ENCODE measurements at regions not wholly inside any gene's neighbourhood (a gene's known extent, or its start where the extent isn't known, plus 50 kb on each side); places are given as distances from the start of the nearest gene placed in this dataset.
A peak's percentile ranks its signal among the peaks of the same experiment; 100 is the strongest.
"Not testable (repeated sequence)": the region's sequence is repeated elsewhere in the genome, so short reads cannot be mapped to it uniquely, and the experiment has no call there.

DNA sequence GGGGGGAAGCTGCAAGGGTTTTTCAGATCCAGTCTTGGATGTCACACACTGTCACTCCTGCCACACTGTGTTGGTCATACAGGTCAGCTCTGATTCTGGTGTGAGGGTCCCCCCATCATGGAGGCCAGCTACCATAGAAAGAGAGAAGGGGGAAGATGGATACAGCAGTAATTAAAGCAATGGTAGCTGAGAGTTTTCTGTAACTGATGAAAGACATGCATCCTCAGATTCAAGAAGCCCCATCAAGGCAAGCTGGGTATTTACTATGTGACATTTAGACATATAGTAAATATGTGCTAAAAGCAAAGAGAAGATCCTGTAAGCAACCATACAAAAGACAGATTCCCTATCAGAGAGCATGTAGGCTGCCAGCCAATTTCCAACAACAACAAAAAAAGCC is 110.9 kb upstream of the COL5A1 start:
- DNase-seq (ENCODE audit: low spot score) = no peak

DNA sequence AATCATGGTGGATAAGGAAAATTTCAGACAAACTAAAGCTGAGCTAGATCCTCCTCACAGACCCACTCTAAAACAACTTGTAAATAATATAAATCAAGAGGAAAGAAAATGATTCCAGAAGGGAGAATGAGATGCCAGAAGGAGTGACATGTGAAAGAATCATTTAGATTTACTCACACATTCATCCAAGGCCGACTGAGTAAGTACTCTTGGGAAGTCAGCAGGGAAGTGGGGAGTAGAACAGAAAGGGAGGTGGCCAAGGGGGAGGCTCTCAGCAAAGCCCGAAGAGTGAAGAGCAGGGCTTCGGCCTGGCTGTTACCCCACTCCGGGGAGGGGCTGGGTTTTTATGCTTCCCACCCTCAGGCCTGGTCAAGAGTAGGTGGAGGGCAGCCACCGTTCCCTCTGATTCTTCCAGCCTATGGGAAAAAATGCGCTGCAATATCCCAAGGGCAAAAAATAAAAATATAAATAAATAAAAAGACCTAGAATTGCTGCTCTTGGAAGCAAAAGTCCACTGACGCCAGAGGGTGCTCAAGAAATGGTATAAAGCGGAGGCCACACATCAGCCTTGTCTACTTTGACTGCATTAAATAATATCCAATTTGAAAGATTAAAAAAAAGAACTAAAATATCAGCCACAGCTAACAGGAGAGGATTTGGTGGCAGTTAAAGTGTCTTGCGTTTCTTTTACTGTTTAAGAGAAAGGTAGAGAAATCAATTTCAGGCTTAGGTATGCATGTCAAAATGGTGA is 110.2 kb upstream of the COL5A1 start:
- peak; percentile 27 for DNase-seq (ENCODE audit: low spot score)

DNA sequence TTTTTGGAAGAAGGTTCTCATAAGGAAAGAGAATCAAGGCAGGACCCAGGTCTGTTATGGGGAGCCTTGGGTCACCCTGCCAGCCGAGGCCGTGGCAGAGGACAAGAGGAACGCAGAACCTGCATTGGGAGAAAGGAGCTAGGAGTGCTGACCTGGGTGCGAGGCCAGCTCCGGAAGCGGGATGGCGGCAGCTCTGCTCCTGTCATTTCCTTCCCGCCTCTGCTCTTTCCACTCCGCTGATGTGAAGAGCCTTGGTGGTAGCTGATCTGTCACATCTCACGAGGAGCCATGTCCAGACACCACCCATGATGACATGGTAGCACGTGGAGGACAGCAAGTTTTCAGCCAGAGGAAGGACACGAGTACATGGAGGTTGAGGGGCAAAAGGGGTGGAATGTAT is 109.5 kb upstream of the COL5A1 start:
- DNase-seq (ENCODE audit: low spot score) = no peak

DNA sequence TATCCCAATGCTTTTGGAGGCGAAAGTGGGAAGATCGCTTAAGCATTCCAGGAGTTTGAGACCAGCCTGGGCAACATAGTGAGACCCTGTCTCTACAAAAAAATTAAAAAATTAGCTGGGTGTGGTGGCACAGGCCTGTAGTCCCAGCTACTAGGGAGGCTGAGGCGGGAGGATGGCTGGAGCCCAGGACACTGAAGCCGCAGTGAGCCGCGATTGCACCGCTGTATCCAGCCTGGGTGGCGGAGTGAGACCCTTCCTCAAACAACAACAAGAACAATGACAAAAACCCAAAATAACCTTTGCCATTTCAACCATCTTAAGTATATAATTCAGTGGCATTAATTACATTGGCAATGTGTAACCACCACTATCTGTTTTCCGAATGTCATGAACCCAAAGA is 108.9 kb upstream of the COL5A1 start:
- not testable (repeated sequence) for DNase-seq (ENCODE audit: low spot score)

DNA sequence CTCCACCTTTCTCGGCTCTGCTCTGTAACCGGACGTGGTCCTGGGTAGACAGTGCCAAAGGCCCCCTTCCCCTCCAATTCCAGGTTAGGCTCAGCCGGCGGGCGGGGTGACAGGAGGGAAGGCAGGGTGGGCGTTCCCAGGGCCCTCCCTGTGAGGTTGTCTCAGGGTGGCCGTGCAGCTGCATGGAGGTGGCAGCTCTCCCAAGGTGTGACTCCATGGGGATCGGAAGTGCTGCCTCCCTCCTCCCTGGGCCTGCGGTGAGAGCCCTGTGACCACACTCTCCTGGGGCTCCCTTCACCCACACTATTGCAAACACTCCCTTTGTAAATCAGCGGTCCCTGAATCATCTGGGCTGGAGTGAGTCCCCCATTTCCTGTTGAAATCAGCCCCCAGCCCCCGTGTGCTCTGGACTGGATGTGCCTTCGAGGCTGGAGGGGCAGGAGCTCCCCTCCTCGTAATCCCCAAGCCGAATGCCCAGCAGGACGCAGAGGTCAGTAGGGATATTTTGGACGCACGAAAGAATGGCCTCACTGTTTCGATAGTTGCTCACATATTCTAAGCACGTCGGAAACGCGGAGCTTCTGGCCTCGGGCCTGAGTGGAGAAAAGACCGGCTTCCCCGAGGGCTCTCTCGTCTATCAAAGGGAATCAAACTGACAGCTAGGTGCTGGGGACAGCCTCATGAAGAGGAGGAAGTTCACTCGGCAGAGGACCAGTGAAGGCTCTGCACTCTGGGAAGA is 107.6 kb upstream of the COL5A1 start:
- no peak for DNase-seq (ENCODE audit: low spot score)

DNA sequence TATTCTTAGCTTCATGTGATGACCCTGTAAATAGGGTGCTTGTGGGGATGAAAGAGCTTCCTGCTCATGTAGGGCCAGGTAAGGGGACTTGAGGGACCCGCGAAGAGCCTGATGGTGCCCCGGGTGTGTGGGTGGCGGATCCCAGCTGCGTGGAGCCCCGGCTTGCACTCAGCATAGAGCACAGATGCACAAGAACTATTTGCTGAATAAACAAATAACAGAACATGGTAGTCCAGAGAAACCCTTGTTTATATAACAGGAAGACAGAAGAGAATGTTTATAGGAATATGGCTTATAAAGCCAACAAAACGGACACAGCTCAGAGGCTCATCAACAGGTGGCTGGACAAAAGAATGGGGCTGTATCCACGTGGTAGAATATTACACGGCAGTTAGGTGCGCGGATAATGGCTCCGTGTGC is 106.9 kb upstream of the COL5A1 start:
- DNase-seq (ENCODE audit: low spot score) = no peak

DNA sequence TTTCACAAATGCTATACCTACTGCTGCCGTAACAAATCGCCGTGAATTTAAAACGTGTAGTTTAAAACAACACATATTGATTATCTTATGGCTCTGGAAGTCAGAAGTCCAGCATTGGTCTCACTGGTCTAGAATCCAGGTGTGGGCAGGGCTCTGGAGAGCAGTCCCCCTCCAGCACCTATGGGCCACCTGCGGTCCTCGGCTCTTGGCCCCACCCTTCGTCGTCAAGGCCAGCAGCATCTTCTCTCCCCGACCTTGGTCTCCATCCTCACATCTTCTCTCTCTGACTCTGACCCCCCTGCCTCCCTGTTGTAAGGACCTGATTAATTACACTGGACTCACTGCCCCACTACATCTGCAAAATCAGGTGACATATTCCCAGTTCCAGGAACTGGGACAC is 106.4 kb upstream of the COL5A1 start:
- DNase-seq (ENCODE audit: low spot score) = no peak

DNA sequence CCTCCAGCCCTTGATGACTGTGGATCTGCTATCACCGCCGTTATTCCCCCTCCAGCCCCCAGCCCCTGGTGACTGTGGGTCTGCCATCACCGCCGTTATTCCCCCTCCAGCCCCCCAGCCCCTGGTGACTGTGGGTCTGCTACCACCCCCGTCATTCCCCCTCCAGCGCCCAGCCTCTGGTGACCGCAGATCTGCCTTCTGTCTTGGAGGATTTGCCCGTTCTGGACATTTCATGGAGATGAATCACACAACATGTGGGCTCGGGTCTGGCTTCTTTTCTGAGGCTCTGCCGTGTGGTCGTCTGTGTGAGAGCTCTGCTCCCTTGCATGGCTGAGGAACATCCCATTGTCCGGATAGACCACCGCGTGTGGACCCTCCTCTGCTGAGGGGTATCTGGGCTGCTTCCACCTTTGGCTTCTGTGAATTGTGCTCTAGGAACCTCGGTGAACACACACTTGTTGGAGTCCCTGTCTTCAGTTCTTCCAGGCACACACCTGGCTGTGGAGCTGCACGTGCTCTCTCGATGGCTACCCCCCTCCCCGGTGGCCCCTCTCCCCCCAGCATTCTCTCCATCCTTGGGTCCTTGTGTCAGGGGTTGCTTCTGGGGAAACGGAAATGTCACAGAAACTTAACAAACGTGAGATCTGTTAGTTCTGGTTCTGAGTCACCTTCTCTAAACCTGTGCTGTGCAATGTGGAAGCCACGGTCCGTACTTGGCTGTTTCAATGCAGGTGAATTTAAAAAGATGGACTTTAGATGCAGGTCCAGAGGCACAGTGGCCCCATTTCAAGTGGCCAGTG is 105.3 kb upstream of the COL5A1 start:
- peak; percentile 85 for DNase-seq (ENCODE audit: low spot score)

DNA sequence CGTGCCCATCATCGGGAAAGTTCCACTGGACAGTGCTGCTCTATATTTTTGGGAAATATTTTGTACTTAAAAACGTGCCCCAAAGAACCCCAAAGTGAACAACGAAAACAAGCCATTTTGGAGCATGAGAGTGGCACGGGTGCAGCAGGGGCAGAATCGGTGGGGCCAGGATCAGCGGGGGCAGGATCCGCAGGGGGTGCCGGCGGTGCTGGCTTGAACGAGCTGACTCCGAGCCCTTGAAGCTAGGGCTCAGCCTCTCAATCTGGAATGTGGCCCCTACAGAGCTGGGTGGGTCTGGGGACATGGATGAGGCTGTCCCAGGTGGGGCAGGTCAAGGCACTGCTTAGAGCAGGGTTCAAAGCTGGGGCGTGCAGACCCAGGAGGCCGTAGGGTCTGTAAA is 104.7 kb upstream of the COL5A1 start:
- no peak for DNase-seq (ENCODE audit: low spot score)

DNA sequence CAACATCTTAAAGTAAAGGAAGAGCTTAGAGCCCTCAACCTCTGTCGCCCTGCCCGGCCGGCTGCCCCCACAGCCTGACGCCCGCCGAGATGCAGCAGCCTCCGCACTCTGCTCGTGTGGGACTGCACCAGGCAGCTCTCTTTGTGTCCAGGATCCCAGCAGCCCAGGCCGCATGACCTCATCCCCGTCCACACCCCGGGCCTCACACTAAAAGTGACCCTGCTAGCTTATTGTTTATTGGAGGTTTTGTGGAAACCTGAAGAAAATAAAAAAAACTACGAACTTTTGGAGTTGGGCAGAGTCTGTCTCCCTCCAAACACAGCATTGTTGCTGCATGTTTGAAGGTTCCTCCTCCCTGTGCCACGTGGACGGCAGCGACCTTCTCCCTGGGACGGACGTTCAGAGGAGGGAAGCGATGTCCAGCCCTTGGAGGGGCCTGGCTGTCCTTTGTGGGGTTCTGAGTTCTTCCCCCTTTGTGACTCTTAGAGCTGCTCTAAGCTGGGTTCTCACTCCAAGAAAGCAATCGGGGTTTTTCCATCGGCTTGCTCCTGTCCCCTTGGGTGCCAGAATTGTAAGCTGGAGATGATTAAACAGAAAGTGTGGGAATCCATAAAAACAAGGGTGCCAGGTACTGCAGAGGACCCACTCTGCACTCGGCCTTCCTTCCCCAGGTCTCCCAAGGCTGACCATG is 103.5 kb upstream of the COL5A1 start:
- DNase-seq (ENCODE audit: low spot score) = peak; percentile 75

DNA sequence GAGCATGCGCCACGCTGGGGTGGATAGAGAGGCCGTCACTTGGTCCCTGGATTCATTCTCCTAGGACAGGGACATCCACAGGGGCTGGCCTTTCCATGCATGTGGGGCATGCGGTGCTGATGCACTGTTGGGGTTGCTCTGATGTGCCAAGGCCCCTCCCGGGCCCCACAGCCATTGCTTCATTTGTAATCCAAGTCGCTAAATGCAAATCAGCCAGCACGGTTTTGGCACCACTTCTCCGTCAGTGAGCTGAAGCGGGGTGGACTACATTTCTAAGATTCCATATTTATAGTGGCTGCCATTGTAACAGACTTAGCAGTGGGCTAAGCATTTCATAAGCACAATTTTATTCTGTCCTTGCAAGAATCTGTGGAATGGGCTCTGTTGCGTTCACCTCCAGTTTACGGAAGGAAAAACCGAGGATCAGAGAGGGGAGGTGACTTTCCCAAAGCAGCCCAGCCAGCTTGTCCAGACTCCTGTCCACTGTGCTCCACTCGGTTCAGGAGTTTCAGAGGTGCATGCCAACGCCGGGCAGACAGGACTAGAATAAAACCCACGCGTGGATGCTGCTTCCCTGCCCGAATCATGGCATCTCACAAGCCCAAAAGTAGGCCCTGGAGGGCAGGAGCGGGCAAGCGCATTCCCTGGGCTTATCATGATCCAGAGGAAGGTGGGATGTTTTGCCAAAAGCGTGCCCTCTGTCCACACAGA is 102.6 kb upstream of the COL5A1 start:
- DNase-seq (ENCODE audit: low spot score) = no peak

DNA sequence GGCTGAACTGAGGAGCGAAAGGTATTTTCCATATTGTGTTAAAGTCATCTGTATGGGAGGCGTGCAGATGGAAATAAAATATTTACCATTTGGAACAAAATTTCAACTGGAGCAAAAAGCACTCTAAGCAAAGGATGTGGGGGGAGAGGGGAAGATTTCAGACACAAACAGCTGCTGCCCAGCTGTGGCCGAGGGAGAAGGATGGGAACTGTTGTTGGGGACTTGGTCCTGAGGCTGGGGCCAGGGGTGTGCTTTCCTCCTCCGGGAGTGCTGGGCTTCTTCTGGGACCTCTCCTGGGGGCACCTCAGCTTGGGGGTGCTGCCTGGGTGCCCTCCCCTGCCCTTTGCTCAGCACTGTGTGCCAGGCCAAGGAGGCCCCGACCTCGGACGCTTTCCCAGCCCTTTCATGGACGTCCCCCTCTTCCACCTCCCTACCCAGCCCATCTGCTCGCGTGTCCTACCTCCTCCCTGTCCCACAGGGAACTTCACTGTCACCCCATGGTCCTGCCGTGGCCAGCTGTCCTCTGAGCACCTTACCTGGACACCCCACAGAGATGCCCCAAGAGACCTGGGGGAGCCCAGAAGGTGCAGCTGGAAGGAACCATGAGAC is 101.9 kb upstream of the COL5A1 start:
- no peak for DNase-seq (ENCODE audit: low spot score)

DNA sequence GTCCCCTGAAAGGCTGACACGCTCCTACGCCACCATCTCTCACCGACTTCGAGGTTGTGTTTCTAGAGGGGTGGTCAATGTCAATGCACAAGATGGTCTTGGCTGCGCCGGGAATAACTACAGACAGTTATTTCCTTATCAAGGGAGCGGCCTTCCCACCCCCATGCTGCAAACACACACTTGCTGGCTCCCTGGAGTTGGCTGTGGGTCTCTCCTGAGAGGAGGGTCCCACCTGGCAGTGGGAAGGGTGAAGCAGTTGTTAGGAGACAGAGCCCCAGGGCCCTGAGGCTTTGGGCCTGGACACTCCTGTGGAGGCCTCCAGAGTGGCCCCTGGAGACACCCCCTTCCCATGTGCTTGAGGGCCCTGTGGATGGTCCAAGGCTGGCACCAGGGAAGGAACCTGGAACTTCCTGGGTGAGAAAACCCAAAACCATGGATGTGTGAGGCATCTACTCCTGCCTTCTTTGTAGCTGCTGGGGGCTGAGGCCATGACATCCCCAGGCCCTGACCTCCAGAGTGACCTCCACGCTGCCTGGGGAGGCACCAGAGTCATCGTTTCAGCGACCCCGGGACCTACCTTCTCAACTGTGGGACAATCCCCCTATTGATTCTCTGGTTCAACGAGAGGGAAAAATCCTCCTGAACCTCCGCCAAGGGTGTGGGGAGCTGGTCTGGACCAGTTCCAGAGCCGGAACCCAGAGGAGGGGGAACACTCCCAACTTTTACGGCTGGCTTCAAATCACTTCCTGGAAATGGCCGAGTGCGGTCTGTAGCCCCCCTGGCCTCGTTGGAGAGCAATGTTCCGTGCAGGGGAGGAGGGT is 101.1 kb upstream of the COL5A1 start:
- DNase-seq (ENCODE audit: low spot score) = no peak

DNA sequence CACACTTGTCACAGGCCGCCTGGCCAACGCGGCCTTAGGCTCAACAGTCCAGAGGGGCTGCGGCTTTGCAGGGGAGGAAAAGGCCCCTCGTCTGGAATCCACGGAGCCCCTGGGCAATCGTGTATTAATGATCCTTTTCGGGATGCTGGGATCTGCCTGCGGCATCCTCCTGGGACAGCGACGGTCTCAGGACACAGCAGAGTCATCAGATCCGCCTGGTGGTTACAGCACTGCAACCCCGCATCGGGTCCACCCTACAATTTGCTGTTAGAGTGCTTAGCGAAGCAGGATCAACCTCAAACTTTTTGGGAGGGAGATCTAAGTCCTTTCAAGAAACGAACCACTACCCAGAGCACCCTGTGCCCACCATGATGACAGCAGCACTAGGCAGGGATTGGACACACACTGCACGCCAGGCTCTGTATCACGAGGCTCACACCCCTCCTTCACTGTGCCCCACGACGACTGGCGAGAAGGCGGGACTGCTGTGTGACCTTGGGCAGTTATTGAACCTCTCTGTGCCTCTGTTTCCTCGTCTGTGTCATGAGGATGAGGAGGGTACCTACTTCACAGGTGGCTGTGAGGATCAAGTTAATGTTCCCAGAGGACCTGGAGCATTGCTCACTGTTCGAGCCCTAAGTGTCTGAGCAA is 100.4 kb upstream of the COL5A1 start:
- DNase-seq (ENCODE audit: low spot score) = no peak

DNA sequence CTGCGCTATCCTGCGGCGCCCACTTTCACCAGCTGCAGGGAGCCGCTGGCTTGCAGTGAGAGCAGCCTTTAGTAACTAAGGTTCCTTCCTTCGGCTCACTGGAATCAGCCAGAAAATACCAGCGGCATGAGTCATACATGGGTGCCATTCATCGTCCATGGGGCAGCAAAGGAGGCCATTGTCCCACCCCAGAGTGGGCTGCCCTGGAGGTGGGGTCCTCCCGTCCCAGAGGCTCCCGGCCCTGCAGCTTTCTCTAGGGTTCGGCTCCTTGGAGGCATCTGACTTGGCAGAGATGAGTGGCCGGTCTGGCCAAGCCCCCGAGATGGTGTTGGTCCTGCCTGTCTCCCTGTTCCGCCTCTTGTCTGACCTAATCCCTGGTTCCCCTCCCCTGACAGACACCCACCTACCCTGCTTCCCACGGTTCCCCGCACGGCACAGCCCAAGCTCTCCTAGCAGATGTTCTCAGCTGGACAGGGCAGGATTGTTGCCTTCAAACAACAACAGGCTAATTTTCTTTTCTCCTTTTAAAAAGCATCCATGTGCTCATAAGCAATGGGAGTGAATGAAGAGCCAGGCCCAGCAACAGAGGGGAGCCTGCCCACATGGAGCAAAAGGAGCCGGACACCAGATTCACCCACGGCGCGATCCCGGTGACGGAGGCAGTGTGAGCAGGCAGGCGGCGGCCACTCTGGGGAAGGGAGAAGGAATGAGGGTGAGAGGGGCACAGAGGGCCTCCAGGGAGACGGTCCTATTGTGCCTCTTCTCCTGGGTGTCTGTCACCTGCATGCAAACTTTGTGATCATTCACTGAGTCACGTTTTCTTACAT is 97.0 kb upstream of the COL5A1 start:
- DNase-seq (ENCODE audit: low spot score) = peak; percentile 63

DNA sequence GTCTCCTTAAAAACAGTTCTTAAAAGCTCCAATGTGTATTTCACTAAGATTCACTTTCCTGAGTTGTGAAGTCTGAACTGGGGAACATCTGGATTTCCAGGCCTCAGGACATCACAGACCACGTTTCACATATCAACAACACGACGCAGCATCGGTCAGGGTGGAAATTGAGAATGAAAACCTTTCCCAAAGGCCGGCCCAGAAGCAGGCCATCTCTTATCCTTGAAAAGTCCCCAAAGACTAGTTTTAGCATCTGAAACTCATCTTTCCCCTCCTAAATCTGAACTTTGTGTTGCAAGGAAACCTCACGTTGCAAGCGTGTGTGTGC is 96.4 kb upstream of the COL5A1 start:
- DNase-seq (ENCODE audit: low spot score) = no peak

DNA sequence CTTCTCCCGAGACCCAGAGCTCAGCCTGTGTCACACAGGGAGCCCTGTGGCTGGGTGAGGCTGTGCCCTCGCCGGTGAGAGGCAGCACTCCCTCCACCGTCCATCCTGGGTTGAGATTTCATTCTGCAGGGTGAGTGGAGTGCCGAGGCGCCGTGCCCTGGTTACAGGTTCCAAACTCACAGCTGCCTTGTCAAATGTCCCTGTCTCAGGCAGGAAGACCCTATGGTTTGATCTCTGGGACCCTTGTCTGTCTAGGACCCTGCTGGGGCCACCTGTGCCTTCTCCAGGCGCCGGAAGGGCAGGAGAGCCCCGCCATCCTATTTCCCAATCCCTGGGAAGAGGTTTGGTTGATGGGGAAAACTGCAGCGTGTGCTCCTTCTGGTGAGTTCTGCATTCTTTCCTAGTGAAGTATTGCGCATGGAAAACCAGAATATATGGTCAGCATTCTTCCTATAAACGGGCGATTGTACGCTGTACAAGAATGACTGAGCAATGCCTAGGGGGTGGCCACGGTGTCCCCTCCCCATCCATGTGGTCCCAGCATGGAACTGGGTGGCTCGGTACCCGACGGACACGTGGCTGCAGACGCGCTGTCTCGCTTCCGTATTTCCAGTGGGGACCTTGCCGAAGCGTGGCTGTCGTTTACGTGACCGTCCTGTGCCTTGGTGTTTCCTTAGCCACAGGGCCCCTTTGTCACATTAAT is 95.9 kb upstream of the COL5A1 start:
- peak; percentile 83 for DNase-seq (ENCODE audit: low spot score)

DNA sequence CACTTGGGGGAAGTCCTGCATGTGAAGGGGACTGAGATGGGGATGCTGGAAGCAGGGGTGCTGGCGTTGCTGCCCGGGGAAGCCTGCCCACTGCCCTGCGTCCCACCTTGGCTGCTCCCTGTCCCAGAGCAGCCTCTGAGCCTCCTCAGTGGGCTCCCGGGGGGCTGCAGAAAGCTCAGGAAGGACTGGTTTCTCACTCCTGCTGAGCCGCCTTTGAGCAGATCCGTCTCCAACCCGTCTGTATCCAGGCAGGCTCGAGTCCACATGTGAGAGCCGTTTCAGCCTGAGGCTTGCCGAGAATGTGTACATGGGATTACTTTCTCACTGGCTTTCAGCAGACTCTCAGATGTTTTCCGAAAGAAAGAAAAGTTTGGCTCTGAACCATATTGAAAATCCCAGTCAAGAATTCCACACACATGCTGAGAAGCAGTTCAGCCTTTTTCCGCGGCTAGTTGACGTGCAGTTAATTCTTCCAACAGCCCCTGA is 95.3 kb upstream of the COL5A1 start:
- peak; percentile 75 for DNase-seq (ENCODE audit: low spot score)

All from AG20443 (cell line).